ENCODE measurements at regions not wholly inside any gene's neighbourhood (a gene's known extent, or its start where the extent isn't known, plus 50 kb on each side); places are given as distances from the start of the nearest gene placed in this dataset.
"Not testable (repeated sequence)": the region's sequence is repeated elsewhere in the genome, so short reads cannot be mapped to it uniquely, and the experiment has no call there.

GRCh38 chr14:71245659-71246361 lies 338.6 kb downstream of the PCNX1 start:
- CTCF ChIA-PET, result no interaction called here
- no peaks in the 10 kb centered on the region for H3K27me3 Mint-ChIP-seq (ENCODE audit: low read depth)
- DNase-seq, result peak; percentile 26
- H3K36me3 Mint-ChIP-seq (ENCODE audit: low read depth), result no peaks in the 10 kb centered on the region
- H3K4me3 Mint-ChIP-seq, result no peak overlapping the region
- intact Hi-C loops (cut with micrococcal nuclease), result no loop called here
- peaks cover 11% of the 10 kb centered on the region for H3K9me3 Mint-ChIP-seq
- H3K27ac Mint-ChIP-seq, result peak overlapping the region; percentile 51
- peaks cover 14% of the 10 kb centered on the region for H3K4me1 Mint-ChIP-seq (ENCODE audit: low read depth)

- H3K9me3 Mint-ChIP-seq, result peaks cover 11% of the 10 kb centered on the region
- DNase-seq, result no peak
- intact Hi-C loops (cut with micrococcal nuclease), result no loop called here
- CTCF ChIA-PET, result no interaction called here
- H3K4me3 Mint-ChIP-seq, result no peak overlapping the region
- H3K4me1 Mint-ChIP-seq (ENCODE audit: low read depth), result peaks cover 14% of the 10 kb centered on the region
- no peaks in the 10 kb centered on the region for H3K27me3 Mint-ChIP-seq (ENCODE audit: low read depth)
- H3K27ac Mint-ChIP-seq, result no peak overlapping the region
- no peaks in the 10 kb centered on the region for H3K36me3 Mint-ChIP-seq (ENCODE audit: low read depth)
Measured at GRCh38 chr14:71246539-71246938, 339.3 kb downstream of the PCNX1 start.

GRCh38 chr14:71247106-71247505 lies 339.8 kb downstream of the PCNX1 start:
- H3K27ac Mint-ChIP-seq, result no peak overlapping the region
- H3K9me3 Mint-ChIP-seq, result peaks cover 11% of the 10 kb centered on the region
- no peak for DNase-seq
- no peaks in the 10 kb centered on the region for H3K27me3 Mint-ChIP-seq (ENCODE audit: low read depth)
- H3K4me3 Mint-ChIP-seq, result no peak overlapping the region
- CTCF ChIA-PET, result no interaction called here
- intact Hi-C loops (cut with micrococcal nuclease), result no loop called here
- H3K4me1 Mint-ChIP-seq (ENCODE audit: low read depth), result peaks cover 14% of the 10 kb centered on the region
- H3K36me3 Mint-ChIP-seq (ENCODE audit: low read depth), result no peaks in the 10 kb centered on the region

GRCh38 chr14:71248194-71248593 lies 340.9 kb downstream of the PCNX1 start:
- Mint-ChIP-seq H3K4me1 (ENCODE audit: low read depth) (peaks cover 14% of the 10 kb centered on the region), H3K4me3 (no peak overlapping the region), H3K9me3 (peaks cover 11% of the 10 kb centered on the region), H3K27me3 (ENCODE audit: low read depth) (no peaks in the 10 kb centered on the region), H3K36me3 (ENCODE audit: low read depth) (no peaks in the 10 kb centered on the region), H3K27ac (no peak overlapping the region)
- intact Hi-C loops (cut with micrococcal nuclease), result no loop called here
- DNase-seq, result no peak
- CTCF ChIA-PET, result no interaction called here

GRCh38 chr14:71250347-71250746 lies 343.1 kb downstream of the PCNX1 start:
- Mint-ChIP-seq H3K27ac (no peak overlapping the region), H3K9me3 (peaks cover 11% of the 10 kb centered on the region), H3K36me3 (ENCODE audit: low read depth) (no peaks in the 10 kb centered on the region), H3K4me3 (no peak overlapping the region), H3K27me3 (ENCODE audit: low read depth) (peaks cover 2% of the 10 kb centered on the region), H3K4me1 (ENCODE audit: low read depth) (peaks cover 14% of the 10 kb centered on the region)
- CTCF ChIA-PET, result interaction anchor here (0.6 kb wide), 1 partner anchor 355 kb away, joined by 3 read pairs; no protein-coding TSS in a partner anchor
- intact Hi-C loops (cut with micrococcal nuclease), result no loop called here
- DNase-seq, result no peak

GRCh38 chr14:71250791-71251190 lies 343.5 kb downstream of the PCNX1 start:
- CTCF ChIA-PET, result no interaction called here
- Mint-ChIP-seq H3K4me3 (no peak overlapping the region), H3K9me3 (peaks cover 11% of the 10 kb centered on the region), H3K27ac (no peak overlapping the region), H3K36me3 (ENCODE audit: low read depth) (no peaks in the 10 kb centered on the region), H3K4me1 (ENCODE audit: low read depth) (peaks cover 10% of the 10 kb centered on the region), H3K27me3 (ENCODE audit: low read depth) (peaks cover 2% of the 10 kb centered on the region)
- no peak for DNase-seq
- intact Hi-C loops (cut with micrococcal nuclease), result no loop called here

- CTCF ChIA-PET; H3K27me3 Mint-ChIP-seq (ENCODE audit: low read depth); DNase-seq; intact Hi-C loops (cut with micrococcal nuclease); H3K4me1 Mint-ChIP-seq (ENCODE audit: low read depth); H3K27ac Mint-ChIP-seq; H3K9me3 Mint-ChIP-seq; H3K36me3 Mint-ChIP-seq (ENCODE audit: low read depth): not testable (repeated sequence)
- H3K4me3 Mint-ChIP-seq, result peak overlapping the region; percentile 14
Measured at GRCh38 chr14:71254091-71254719, 346.9 kb downstream of the PCNX1 start.

- no peak for DNase-seq
- intact Hi-C loops (cut with micrococcal nuclease), result no loop called here
- Mint-ChIP-seq H3K9me3 (peaks cover 22% of the 10 kb centered on the region), H3K4me1 (ENCODE audit: low read depth) (no peaks in the 10 kb centered on the region), H3K36me3 (ENCODE audit: low read depth) (peaks cover 7% of the 10 kb centered on the region), H3K27me3 (ENCODE audit: low read depth) (no peaks in the 10 kb centered on the region), H3K27ac (no peak overlapping the region), H3K4me3 (no peak overlapping the region)
- CTCF ChIA-PET, result no interaction called here
Measured at GRCh38 chr14:71261206-71261605, 353.9 kb downstream of the PCNX1 start.

- Mint-ChIP-seq H3K27ac (no peak overlapping the region), H3K4me3 (no peak overlapping the region), H3K27me3 (ENCODE audit: low read depth) (no peaks in the 10 kb centered on the region), H3K4me1 (ENCODE audit: low read depth) (peaks cover 5% of the 10 kb centered on the region), H3K36me3 (ENCODE audit: low read depth) (peaks cover 7% of the 10 kb centered on the region), H3K9me3 (peaks cover 20% of the 10 kb centered on the region)
- intact Hi-C loops (cut with micrococcal nuclease), result no loop called here
- DNase-seq, result no peak
- CTCF ChIA-PET, result no interaction called here
Measured at GRCh38 chr14:71262441-71262840, 355.2 kb downstream of the PCNX1 start.

- peaks cover 22% of the 10 kb centered on the region for H3K9me3 Mint-ChIP-seq
- intact Hi-C loops (cut with micrococcal nuclease), result no loop called here
- H3K27me3 Mint-ChIP-seq (ENCODE audit: low read depth), result no peaks in the 10 kb centered on the region
- no peak overlapping the region for H3K27ac Mint-ChIP-seq
- CTCF ChIA-PET, result no interaction called here
- no peak for DNase-seq
- peaks cover 11% of the 10 kb centered on the region for H3K4me1 Mint-ChIP-seq (ENCODE audit: low read depth)
- H3K4me3 Mint-ChIP-seq, result no peak overlapping the region
- peaks cover 9% of the 10 kb centered on the region for H3K36me3 Mint-ChIP-seq (ENCODE audit: low read depth)
Measured at GRCh38 chr14:71264260-71264659, 357.0 kb downstream of the PCNX1 start.

GRCh38 chr14:71267007-71267513 lies 359.8 kb downstream of the PCNX1 start:
- peaks cover 11% of the 10 kb centered on the region for H3K4me1 Mint-ChIP-seq (ENCODE audit: low read depth)
- peaks cover 8% of the 10 kb centered on the region for H3K36me3 Mint-ChIP-seq (ENCODE audit: low read depth)
- CTCF ChIA-PET, result no interaction called here
- peaks cover 22% of the 10 kb centered on the region for H3K9me3 Mint-ChIP-seq
- intact Hi-C loops (cut with micrococcal nuclease), result no loop called here
- peak; percentile 14 for DNase-seq
- no peak overlapping the region for H3K27ac Mint-ChIP-seq
- no peak overlapping the region for H3K4me3 Mint-ChIP-seq
- no peaks in the 10 kb centered on the region for H3K27me3 Mint-ChIP-seq (ENCODE audit: low read depth)

GRCh38 chr14:71267691-71268090 lies 360.4 kb downstream of the PCNX1 start:
- H3K27me3 Mint-ChIP-seq (ENCODE audit: low read depth), result no peaks in the 10 kb centered on the region
- H3K4me3 Mint-ChIP-seq, result no peak overlapping the region

GRCh38 chr14:71270111-71270510 lies 362.9 kb downstream of the PCNX1 start:
- Mint-ChIP-seq H3K27me3 (ENCODE audit: low read depth) (no peaks in the 10 kb centered on the region), H3K36me3 (ENCODE audit: low read depth) (peaks cover 5% of the 10 kb centered on the region), H3K4me3 (no peak overlapping the region), H3K4me1 (ENCODE audit: low read depth) (peaks cover 11% of the 10 kb centered on the region), H3K9me3 (peaks cover 20% of the 10 kb centered on the region), H3K27ac (no peak overlapping the region)
- DNase-seq, result no peak
- CTCF ChIA-PET, result no interaction called here
- intact Hi-C loops (cut with micrococcal nuclease), result no loop called here

More at GRCh38 chr14:71267691-71268090, 360.4 kb downstream of the PCNX1 start:
- Mint-ChIP-seq H3K9me3 (peaks cover 22% of the 10 kb centered on the region), H3K27ac (no peak overlapping the region), H3K36me3 (ENCODE audit: low read depth) (peaks cover 8% of the 10 kb centered on the region), H3K4me1 (ENCODE audit: low read depth) (peaks cover 11% of the 10 kb centered on the region)
- CTCF ChIA-PET, result no interaction called here
- intact Hi-C loops (cut with micrococcal nuclease), result no loop called here
- no peak for DNase-seq
